CD14-positive monocyte (primary cell): ENCODE measurements at regions not wholly inside any gene's neighbourhood (a gene's known extent, or its start where the extent isn't known, plus 50 kb on each side); places are given as distances from the start of the nearest gene placed in this dataset.

Source experiments
- DNase-seq, 3 donors: peaks; one replicate each; pipeline ENCODE4 v3.0.0-alpha.2; 2011 to 2022
- H2AFZ ChIP-seq: 2 replicates; pipeline ENCODE4 v1.6.0; 2012; ENCODE audit warnings: mild to moderate bottlenecking, low read depth, low read length, inconsistent platforms; ENCODE audit not compliant: insufficient read depth, poor library complexity, severe bottlenecking
- H3K27ac ChIP-seq, 2 donors: 1 replicate in 1 of 2; 2 replicates in 1 of 2; pipeline ENCODE4 v1.5.1; 2012 to 2013; ENCODE audit warnings: low read length in 2 of 2, control low read depth in 1 of 2, inconsistent platforms in 1 of 2, low read depth in 1 of 2, mild to moderate bottlenecking in 1 of 2
- H3K27me3 ChIP-seq, 2 donors: one replicate each; pipeline versions ENCODE4 v1.6.0 to v1.6.1; 2011 to 2013; ENCODE audit warnings: low read length in 2 of 2; ENCODE audit not compliant: control insufficient read depth in 2 of 2, insufficient read depth in 2 of 2
- H3K36me3 ChIP-seq, 2 donors: replicated peaks in 1 of 2; 1 replicate in 1 of 2; 2 replicates in 1 of 2; pipeline versions ENCODE4 v1.5.1 to v1.6.1; 2012 to 2013; ENCODE audit warnings: low read length in 2 of 2, control low read depth in 1 of 2, inconsistent platforms in 1 of 2, mild to moderate bottlenecking in 1 of 2; ENCODE audit not compliant: insufficient read depth in 2 of 2, control insufficient read depth in 1 of 2
- H3K4me1 ChIP-seq, 2 donors: 1 replicate in 1 of 2; 2 replicates in 1 of 2; pipeline versions ENCODE4 v1.5.1 to v1.6.1; 2012 to 2013; ENCODE audit warnings: low read length in 2 of 2, control low read depth in 1 of 2, inconsistent platforms in 1 of 2, mild to moderate bottlenecking in 1 of 2, moderate library complexity in 1 of 2; ENCODE audit not compliant: insufficient read depth in 2 of 2, control insufficient read depth in 1 of 2
- H3K4me2 ChIP-seq: replicated peaks from 2 replicates; pipeline ENCODE3; 2012; ENCODE audit warnings: low read length, moderate library complexity, mild to moderate bottlenecking; ENCODE audit not compliant: poor library complexity, severe bottlenecking; ENCODE audit errors: extremely low read depth
- H3K4me3 ChIP-seq, 3 experiments: fragments of 200-600 bp in 1 of 3; sonication (generic) in 1 of 3; replicated peaks in 1 of 3; 1 replicate in 2 of 3; 2 replicates in 1 of 3; pipeline ENCODE4 v1.5.1; 2011 to 2013; ENCODE audit warnings: low read length in 3 of 3, mild to moderate bottlenecking in 3 of 3, control low read depth in 2 of 3, low read depth in 2 of 3, inconsistent platforms in 1 of 3, moderate library complexity in 1 of 3
- H3K79me2 ChIP-seq: 2 replicates; pipeline ENCODE4 v1.6.0; 2012; ENCODE audit warnings: mild to moderate bottlenecking, control low read depth, inconsistent platforms, low read length, moderate library complexity; ENCODE audit not compliant: insufficient read depth
- H3K9ac ChIP-seq: 2 replicates; pipeline ENCODE4 v1.6.0; 2017; ENCODE audit warnings: low read length, mild to moderate bottlenecking; ENCODE audit not compliant: insufficient read depth, poor library complexity, severe bottlenecking
- H3K9me3 ChIP-seq, 2 donors: replicated peaks in 1 of 2; 1 replicate in 1 of 2; 2 replicates in 1 of 2; pipeline versions ENCODE4 v1.5.1 to v1.6.1; 2012 to 2013; ENCODE audit warnings: low read length in 2 of 2, control low read depth in 1 of 2; ENCODE audit not compliant: control insufficient read depth in 1 of 2, insufficient read depth in 1 of 2
- H4K20me1 ChIP-seq: 2 replicates; pipeline ENCODE4 v1.6.0; 2012; ENCODE audit warnings: mild to moderate bottlenecking, low read length, control low read depth, moderate library complexity; ENCODE audit not compliant: insufficient read depth
- H3K27ac Mint-ChIP-seq, 7 donors: one replicate each; pipeline ENCODE4 v1.8.0; 2020; ENCODE audit warnings: mild to moderate bottlenecking in 7 of 7, mixed read lengths in 7 of 7, moderate library complexity in 6 of 7, inconsistent platforms in 2 of 7
- H3K27me3 Mint-ChIP-seq, 3 donors: one replicate each; pipeline ENCODE4 v1.8.0; 2021 to 2022; ENCODE audit warnings: low read depth in 3 of 3, mild to moderate bottlenecking in 3 of 3, mixed read lengths in 3 of 3, moderate library complexity in 3 of 3, inconsistent platforms in 1 of 3
- H3K36me3 Mint-ChIP-seq, 2 donors: one replicate each; pipeline ENCODE4 v1.8.0; 2020; ENCODE audit warnings: mixed read lengths in 2 of 2, inconsistent platforms in 1 of 2, mild to moderate bottlenecking in 1 of 2
- H3K4me1 Mint-ChIP-seq: one replicate; pipeline ENCODE4 v1.8.0; 2020; ENCODE audit warnings: mild to moderate bottlenecking, mixed read lengths
- H3K4me3 Mint-ChIP-seq, 2 donors: one replicate each; pipeline ENCODE4 v1.8.0; 2020; ENCODE audit warnings: mild to moderate bottlenecking in 2 of 2, mixed read lengths in 2 of 2, moderate library complexity in 1 of 2
- H3K9me3 Mint-ChIP-seq, 7 donors: one replicate each; pipeline ENCODE4 v1.8.0; 2020 to 2022; ENCODE audit warnings: mixed read lengths in 7 of 7, mild to moderate bottlenecking in 6 of 7, moderate library complexity in 6 of 7, inconsistent platforms in 2 of 7
- whole genome bisulfite sequencing: methylation state at CpG from one replicate; pipeline ENCODE4 v1.1.5; 2013; ENCODE audit warnings: missing lambda C conversion rate; ENCODE audit not compliant: insufficient coverage; 5-methylcytosine and 5-hydroxymethylcytosine counted together
- intact Hi-C, 2 donors: fragments of 100-400 bp; cut with micrococcal nuclease; formaldehyde crosslinking; loops; one replicate each; pipeline versions ENCODE4 v1.15.0 to v1.15.1; 2023
- TF ChIP-seq, protein P1 (sequence below): fragments of 200-600 bp; IDR thresholded peaks from one replicate; pipeline ENCODE4 v1.8.0; 2022; ENCODE audit warnings: antibody characterized with exemption, mild to moderate bottlenecking

DNA sequence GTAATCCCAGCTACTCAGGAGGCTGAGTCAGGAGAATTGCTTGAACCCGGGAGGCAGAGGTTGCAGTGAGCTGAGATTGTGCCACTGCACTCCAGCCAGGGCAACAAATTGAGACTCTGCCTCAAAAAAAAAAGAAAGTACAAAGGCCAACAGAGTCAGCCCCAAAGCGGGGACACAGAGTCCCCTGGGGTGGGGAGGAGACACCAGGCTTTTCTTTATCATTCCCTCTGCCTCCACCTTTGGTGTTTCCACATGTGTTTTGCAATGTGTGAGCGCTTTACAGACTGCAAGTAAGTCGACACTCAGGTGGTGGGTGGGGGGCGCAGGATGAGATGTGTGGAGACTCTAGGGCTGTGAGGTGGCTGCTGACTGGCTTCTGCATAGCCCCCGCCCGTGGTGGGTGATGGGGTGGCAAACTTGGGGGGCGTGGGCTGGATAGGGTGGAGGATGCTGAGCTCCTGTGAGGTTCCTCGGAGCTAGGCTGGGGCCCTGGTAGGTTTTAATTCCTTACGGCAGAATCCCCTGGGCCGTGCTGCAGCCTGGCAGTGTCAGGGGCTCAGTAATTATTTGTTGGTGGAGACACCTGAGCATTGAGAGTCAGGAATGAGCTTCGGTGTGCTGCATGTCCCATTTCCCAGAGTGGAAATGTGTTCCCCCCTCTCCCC is 177.2 kb downstream of the CTTN start:
- intact Hi-C loops, result no loop called here
- H2AFZ ChIP-seq, result no peak overlapping the region
- H3K9me3 Mint-ChIP-seq, result peaks cover 0 to 2% (median 0%) of the 10 kb centered on the region in 7 donors
- H3K4me1 ChIP-seq, result no peaks in the 10 kb centered on the region
- 90% methylated on average over 6 of the region's 12 CpGs for WGBS
- no peaks in the 10 kb centered on the region for H3K79me2 ChIP-seq
- TF ChIP-seq, protein P1, sequence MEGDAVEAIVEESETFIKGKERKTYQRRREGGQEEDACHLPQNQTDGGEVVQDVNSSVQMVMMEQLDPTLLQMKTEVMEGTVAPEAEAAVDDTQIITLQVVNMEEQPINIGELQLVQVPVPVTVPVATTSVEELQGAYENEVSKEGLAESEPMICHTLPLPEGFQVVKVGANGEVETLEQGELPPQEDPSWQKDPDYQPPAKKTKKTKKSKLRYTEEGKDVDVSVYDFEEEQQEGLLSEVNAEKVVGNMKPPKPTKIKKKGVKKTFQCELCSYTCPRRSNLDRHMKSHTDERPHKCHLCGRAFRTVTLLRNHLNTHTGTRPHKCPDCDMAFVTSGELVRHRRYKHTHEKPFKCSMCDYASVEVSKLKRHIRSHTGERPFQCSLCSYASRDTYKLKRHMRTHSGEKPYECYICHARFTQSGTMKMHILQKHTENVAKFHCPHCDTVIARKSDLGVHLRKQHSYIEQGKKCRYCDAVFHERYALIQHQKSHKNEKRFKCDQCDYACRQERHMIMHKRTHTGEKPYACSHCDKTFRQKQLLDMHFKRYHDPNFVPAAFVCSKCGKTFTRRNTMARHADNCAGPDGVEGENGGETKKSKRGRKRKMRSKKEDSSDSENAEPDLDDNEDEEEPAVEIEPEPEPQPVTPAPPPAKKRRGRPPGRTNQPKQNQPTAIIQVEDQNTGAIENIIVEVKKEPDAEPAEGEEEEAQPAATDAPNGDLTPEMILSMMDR, result no peak
- peaks cover 4 to 14% (median 6%) of the 10 kb centered on the region in 3 donors for H3K27me3 Mint-ChIP-seq
- no peak overlapping the region for H3K27ac ChIP-seq
- H3K27me3 ChIP-seq, result no peaks in the 10 kb centered on the region
- H3K36me3 ChIP-seq, result no peaks in the 10 kb centered on the region
- H3K4me3 Mint-ChIP-seq, result no peak overlapping the region
- no peak overlapping the region for H3K4me3 ChIP-seq
- no peaks in the 10 kb centered on the region for H3K36me3 Mint-ChIP-seq
- H3K4me2 ChIP-seq, result no peak overlapping the region
- peaks cover 2% of the 10 kb centered on the region for H3K4me1 Mint-ChIP-seq
- no peaks in the 10 kb centered on the region for H3K9me3 ChIP-seq
- H3K9ac ChIP-seq, result no peak overlapping the region
- no peak for DNase-seq
- no peaks in the 10 kb centered on the region for H4K20me1 ChIP-seq
- no peak overlapping the region for H3K27ac Mint-ChIP-seq

DNA sequence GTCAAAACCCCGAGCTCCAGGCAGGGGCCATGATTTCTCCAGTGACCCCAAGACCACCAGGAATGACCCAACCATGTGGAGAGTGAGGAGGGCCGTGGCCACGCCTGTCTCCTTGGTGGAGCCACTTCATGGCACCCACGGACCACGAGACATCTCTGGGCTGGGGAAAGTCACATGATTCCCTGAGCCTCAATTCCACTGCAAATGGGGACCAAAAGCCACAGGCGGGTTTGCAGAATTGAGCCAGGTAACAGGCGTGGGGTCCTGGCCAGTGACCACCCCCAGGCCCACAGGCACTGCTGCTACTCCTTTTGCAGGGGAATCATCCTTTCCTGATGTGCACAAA is 178.9 kb downstream of the CTTN start:
- no peak overlapping the region for H3K4me3 ChIP-seq
- intact Hi-C loops, result no loop called here
- Mint-ChIP-seq H3K36me3 (no peaks in the 10 kb centered on the region), H3K9me3 (peaks cover 0 to 2% (median 0%) of the 10 kb centered on the region in 7 donors), H3K4me3 (no peak overlapping the region), H3K4me1 (peaks cover 2% of the 10 kb centered on the region), H3K27ac (no peak overlapping the region), H3K27me3 (peaks cover 4 to 11% (median 5%) of the 10 kb centered on the region in 3 donors)
- H3K4me2 ChIP-seq, result no peak overlapping the region
- no peaks in the 10 kb centered on the region for H3K4me1 ChIP-seq
- no peak overlapping the region for H3K9ac ChIP-seq
- no peak for DNase-seq
- H3K9me3 ChIP-seq, result no peaks in the 10 kb centered on the region
- H3K27ac ChIP-seq, result no peak overlapping the region
- H3K36me3 ChIP-seq, result no peaks in the 10 kb centered on the region
- H3K79me2 ChIP-seq, result no peaks in the 10 kb centered on the region
- 74% methylated on average over 3 of the region's 7 CpGs for WGBS
- TF ChIP-seq, protein P1, result no peak
- no peaks in the 10 kb centered on the region for H4K20me1 ChIP-seq
- no peaks in the 10 kb centered on the region for H3K27me3 ChIP-seq
- H2AFZ ChIP-seq, result no peak overlapping the region
